ENCODE measurements at regions not wholly inside any gene's neighbourhood (a gene's known extent, or its start where the extent isn't known, plus 50 kb on each side); places are given as distances from the start of the nearest gene placed in this dataset.

DNA sequence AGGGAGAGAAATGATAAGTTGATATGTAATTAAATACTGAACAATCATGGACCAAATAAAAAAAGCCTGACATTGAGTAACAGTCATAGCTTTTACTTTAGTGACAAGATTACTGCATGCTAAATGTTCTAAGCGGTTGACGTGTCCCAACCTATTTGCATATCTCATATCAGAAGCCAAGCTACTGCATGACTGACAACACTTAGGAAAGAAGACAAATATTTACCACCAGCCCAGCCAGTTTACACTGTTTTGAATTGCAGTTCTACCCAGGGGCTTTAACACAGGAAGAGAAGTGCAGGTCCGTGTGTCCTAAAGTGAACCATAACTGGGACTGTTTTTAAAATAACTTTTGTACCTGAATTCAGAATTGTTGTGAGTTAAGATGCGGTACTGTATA, 219.9 kb downstream of the PRDM9 start (continued):
- TF ChIP-seq CEBPZ (IDR thresholded peaks at IDR 0.05; ENCODE audit: low read depth, low read length) (no peak), POLR2AphosphoS5 (IDR thresholded peaks at IDR 0.05; ENCODE audit: low read length) (no peak), ZZZ3 (IDR thresholded peaks at IDR 0.05; ENCODE audit: control insufficient read depth, insufficient read length, low read depth) (no peak), CREM (IDR thresholded peaks at IDR 0.05; ENCODE audit: low read depth) (no peak), EGR1 (IDR thresholded peaks at IDR 0.05; ENCODE audit: borderline replicate concordance in 1 of 2, low read depth in 2 of 2, low read length in 2 of 2) (no peak), HDAC6 (IDR thresholded peaks at IDR 0.05; ENCODE audit: unreplicated experiment) (no peak), MYB (IDR thresholded peaks at IDR 0.05; ENCODE audit: borderline replicate concordance, low read depth, low read length) (no peak), RCOR1 (conservative IDR thresholded peaks at IDR 0.05; ENCODE audit: low read depth, low read length) (no peak), CREB1 (IDR thresholded peaks at IDR 0.05; ENCODE audit: low read depth) (no peak), ZSCAN29 (IDR thresholded peaks at IDR 0.05) (no peak), JUND (IDR thresholded peaks at IDR 0.05; ENCODE audit: low read depth, low read length) (no peak)
- TF ChIP-seq, protein P1, sequence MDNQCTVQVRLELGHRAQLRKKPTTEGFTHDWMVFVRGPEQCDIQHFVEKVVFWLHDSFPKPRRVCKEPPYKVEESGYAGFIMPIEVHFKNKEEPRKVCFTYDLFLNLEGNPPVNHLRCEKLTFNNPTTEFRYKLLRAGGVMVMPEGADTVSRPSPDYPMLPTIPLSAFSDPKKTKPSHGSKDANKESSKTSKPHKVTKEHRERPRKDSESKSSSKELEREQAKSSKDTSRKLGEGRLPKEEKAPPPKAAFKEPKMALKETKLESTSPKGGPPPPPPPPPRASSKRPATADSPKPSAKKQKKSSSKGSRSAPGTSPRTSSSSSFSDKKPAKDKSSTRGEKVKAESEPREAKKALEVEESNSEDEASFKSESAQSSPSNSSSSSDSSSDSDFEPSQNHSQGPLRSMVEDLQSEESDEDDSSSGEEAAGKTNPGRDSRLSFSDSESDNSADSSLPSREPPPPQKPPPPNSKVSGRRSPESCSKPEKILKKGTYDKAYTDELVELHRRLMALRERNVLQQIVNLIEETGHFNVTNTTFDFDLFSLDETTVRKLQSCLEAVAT (IDR thresholded peaks at IDR 0.05): no peak
- TF ChIP-seq, protein P2, sequence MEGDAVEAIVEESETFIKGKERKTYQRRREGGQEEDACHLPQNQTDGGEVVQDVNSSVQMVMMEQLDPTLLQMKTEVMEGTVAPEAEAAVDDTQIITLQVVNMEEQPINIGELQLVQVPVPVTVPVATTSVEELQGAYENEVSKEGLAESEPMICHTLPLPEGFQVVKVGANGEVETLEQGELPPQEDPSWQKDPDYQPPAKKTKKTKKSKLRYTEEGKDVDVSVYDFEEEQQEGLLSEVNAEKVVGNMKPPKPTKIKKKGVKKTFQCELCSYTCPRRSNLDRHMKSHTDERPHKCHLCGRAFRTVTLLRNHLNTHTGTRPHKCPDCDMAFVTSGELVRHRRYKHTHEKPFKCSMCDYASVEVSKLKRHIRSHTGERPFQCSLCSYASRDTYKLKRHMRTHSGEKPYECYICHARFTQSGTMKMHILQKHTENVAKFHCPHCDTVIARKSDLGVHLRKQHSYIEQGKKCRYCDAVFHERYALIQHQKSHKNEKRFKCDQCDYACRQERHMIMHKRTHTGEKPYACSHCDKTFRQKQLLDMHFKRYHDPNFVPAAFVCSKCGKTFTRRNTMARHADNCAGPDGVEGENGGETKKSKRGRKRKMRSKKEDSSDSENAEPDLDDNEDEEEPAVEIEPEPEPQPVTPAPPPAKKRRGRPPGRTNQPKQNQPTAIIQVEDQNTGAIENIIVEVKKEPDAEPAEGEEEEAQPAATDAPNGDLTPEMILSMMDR (IDR thresholded peaks at IDR 0.05 in 2 of 3, conservative IDR thresholded peaks at IDR 0.05 in 1 of 3; ENCODE audit: control insufficient read depth in 2 of 3, extremely low read depth in 1 of 3, insufficient read depth in 1 of 3, low read depth in 3 of 3, low read length in 3 of 3): no peak
- TF ChIP-seq, protein P3, sequence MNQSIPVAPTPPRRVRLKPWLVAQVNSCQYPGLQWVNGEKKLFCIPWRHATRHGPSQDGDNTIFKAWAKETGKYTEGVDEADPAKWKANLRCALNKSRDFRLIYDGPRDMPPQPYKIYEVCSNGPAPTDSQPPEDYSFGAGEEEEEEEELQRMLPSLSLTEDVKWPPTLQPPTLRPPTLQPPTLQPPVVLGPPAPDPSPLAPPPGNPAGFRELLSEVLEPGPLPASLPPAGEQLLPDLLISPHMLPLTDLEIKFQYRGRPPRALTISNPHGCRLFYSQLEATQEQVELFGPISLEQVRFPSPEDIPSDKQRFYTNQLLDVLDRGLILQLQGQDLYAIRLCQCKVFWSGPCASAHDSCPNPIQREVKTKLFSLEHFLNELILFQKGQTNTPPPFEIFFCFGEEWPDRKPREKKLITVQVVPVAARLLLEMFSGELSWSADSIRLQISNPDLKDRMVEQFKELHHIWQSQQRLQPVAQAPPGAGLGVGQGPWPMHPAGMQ (IDR thresholded peaks at IDR 0.05; ENCODE audit: borderline replicate concordance): no peak

All from GM12878 (cell line).